Cardiac fibroblast (primary cell): ENCODE measurements at regions not wholly inside any gene's neighbourhood (a gene's known extent, or its start where the extent isn't known, plus 50 kb on each side); places are given as distances from the start of the nearest gene placed in this dataset.

ENCODE experiments used
- DNase-seq, 2 donors: peaks; one replicate each; pipeline versions ENCODE4 v3.0.0 to v3.0.0-alpha.2; 2010; ENCODE audit warnings: low read depth in 2 of 2
- H3K4me3 ChIP-seq, 2 donors: replicated peaks in 1 of 2; 1 replicate in 1 of 2; 2 replicates in 1 of 2; pipeline ENCODE4 v1.5.1; 2011; ENCODE audit warnings: low read depth in 2 of 2, low read length in 2 of 2, mild to moderate bottlenecking in 2 of 2, moderate library complexity in 1 of 2
- TF ChIP-seq, protein P1 (sequence below): IDR thresholded peaks from one replicate; pipeline ENCODE4 v1.5.1; 2011; ENCODE audit warnings: low read depth, mild to moderate bottlenecking, low read length, inconsistent platforms

DNA sequence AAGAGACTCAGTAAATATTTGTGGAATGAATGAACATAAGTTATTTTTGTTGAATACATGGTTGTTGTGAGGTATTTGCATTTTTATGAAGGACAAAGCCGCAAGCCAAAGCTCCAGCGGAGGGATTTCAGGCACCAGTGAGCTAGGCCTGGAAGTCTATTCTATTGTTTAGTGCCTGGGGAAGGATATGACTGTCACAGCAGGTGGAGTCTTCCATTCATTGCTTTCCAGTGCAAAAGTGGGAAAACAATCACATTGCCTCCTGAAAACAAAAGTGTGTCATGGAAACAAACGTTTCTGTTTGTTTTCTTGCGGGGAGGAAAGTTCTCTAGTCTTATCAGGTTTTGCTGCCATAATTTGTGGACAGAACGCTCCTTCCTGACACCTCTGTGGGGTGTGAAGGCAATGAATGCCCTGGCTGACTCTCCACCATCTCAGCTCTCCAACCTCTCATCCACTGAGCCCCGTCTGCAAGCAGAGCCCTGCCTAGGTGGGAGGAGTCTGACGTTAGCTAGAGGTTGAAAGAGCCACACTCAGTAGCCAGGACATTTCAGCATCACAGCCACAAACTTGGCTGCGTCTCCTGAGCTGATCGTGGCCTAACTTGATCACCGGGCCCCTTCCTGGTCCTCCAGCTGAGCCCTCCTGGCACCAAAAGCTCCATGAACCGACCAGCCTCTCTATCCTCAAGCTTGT is 739.1 kb downstream of the MATN1 start:
- DNase-seq: no peak
- H3K4me3 ChIP-seq: no peak overlapping the region
- TF ChIP-seq, protein P1, sequence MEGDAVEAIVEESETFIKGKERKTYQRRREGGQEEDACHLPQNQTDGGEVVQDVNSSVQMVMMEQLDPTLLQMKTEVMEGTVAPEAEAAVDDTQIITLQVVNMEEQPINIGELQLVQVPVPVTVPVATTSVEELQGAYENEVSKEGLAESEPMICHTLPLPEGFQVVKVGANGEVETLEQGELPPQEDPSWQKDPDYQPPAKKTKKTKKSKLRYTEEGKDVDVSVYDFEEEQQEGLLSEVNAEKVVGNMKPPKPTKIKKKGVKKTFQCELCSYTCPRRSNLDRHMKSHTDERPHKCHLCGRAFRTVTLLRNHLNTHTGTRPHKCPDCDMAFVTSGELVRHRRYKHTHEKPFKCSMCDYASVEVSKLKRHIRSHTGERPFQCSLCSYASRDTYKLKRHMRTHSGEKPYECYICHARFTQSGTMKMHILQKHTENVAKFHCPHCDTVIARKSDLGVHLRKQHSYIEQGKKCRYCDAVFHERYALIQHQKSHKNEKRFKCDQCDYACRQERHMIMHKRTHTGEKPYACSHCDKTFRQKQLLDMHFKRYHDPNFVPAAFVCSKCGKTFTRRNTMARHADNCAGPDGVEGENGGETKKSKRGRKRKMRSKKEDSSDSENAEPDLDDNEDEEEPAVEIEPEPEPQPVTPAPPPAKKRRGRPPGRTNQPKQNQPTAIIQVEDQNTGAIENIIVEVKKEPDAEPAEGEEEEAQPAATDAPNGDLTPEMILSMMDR: no peak

DNA sequence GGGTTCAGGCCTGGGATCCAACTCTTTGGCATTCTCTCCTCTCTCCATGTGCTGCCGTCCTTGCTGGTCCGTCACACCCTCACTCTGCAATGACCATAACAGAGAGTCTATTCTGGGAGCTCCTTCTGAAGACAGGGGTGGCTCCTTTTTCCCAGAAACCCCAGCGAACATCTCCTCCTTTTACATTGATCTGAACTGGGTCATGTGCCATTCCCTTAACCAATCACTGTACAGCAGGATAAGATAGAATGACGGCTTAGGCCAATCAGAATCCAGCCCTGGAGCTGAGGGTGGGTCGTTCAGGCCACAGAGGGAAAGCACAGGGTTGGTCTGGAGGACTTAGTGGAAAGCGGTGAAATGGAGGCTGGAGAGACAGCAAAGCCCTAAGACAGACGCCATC is 740.1 kb downstream of the MATN1 start:
- no peak for DNase-seq
- TF ChIP-seq, protein P1: no peak
- H3K4me3 ChIP-seq: no peak overlapping the region

DNA sequence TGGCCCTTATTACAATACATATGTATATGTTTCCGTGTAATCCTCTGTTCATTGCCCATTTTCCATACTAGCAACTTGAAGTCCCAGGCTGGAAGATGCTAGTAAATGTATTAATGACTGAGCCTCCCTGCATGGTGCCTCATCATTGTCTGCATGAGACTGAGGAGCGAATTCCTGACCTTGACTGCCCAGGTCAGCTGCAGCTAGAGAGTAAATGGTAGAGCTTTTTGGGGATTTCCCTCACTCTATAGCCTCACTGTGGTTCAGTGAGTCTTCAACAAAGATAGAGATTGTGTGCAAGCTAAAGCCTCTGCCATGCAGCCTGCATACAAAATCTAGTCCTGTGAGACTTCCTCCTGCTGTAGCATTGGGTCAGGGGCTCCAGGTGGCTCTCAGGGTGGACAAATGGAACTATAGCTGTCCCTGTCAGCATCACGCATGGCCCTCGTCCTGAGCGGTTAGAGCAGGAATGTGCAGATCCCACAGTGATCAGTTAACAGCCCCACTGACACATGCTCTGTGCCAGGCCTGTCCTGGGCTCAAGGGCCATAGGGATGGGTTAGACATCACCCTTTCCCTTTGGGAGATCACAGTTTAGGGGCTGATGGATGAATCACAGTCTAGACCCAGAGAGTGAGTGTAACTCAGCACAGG is 741.7 kb downstream of the MATN1 start:
- H3K4me3 ChIP-seq: no peak overlapping the region
- DNase-seq: no peak
- TF ChIP-seq, protein P1: no peak

DNA sequence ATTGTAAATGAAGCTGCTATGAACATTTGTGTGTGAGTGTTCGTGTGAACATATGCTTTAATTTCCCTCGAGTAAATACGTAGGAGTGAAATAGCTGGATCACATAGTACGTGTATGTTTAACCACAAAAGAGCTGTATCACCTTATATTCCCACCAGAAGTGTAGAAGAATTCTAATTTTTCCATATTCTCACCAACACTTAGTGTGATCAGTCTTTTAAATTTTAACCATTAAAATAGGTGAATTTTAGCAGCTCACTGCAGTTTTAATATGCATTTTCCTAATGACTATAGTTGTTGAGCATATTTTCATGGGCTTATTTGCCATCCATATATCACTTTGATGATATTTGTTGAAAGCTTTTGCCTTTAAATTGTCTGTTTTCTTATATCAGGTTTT is 741.2 kb downstream of the PTPRU start:
- no peak for DNase-seq
- TF ChIP-seq, protein P1: no peak
- H3K4me3 ChIP-seq: no peak overlapping the region

DNA sequence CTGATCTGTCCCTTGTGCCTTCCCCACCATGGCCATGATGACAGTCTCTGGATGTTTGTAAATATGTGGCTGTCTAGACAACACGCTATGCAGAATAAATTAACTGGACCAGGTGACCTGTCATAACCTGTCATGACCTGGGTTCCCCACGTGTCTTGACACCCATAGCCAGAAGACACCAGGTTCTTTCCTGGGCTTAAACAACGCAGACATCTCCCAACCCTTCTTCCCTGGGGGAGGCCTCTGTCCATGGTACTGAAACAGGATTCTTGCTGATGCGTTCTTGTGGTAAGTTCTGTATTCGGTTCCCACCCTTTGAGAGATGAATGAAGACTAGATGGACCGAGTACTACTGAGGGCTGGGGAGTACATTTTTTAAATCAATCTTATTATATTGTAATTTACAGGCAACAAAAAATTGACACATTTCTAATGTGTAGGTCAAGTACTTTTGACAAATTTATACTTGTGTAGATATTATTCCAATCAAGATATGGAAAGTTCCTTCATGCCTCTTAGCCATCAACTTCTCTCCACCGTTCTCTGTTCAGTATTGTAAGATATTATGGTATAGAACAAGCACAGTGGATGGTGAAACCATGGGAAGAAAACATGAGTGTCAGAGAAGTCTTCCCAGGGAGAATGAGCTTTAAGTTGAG is 738.8 kb downstream of the PTPRU start:
- peak; percentile 34 to 56 for DNase-seq

DNA sequence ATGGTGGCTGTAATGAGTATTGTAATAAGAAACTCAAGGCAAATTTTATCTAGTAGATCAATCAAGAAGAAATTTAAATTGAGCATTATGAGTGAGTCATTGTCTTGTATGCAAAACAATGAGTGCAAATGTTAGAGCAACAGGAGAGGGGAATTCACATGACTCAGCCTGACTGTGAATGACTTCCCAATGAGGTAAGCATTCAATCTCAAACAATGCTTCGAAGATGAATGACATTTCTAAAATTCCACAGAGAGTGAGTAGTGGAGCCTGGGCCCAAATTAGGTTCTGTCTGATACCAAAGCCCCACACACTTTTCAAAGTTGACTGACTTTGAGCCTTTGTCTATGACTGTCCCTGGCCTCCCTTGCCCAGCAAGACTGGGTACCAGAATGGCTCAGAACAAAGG is 738.0 kb downstream of the PTPRU start:
- peak; percentile 6 to 88 for DNase-seq
- no peak overlapping the region for H3K4me3 ChIP-seq
- TF ChIP-seq, protein P1: no peak

More for the DNA sequence above, 738.8 kb downstream of the PTPRU start:
- TF ChIP-seq, protein P1: no peak
- H3K4me3 ChIP-seq: no peak overlapping the region
